AG04449 (cell line): ENCODE measurements at regions not wholly inside any gene's neighbourhood (a gene's known extent, or its start where the extent isn't known, plus 50 kb on each side); places are given as distances from the start of the nearest gene placed in this dataset.

Source experiments
- CTCF ChIA-PET: fragments of 350-600 bp; formaldehyde crosslinking; extraction: SDS; loops from one replicate; lab custom pipeline; 2021; ENCODE audit warnings: antibody characterized with exemption; lab: Yijun Ruan, JAX
- POLR2A ChIA-PET: fragments of 400-600, 350-600 bp; formaldehyde crosslinking; extraction: SDS; loops from one replicate; lab custom pipeline; 2020; ENCODE audit warnings: antibody characterized with exemption, inconsistent platforms; lab: Yijun Ruan, JAX
- DNase-seq: peaks from one replicate; pipeline ENCODE4 v3.0.0-alpha.2; 2010; ENCODE audit warnings: low read depth, low spot score
- H3K4me3 ChIP-seq: 2 replicates; pipeline ENCODE4 v1.5.1; 2011; ENCODE audit warnings: low read depth, mild to moderate bottlenecking, control low read depth, low read length
- TF ChIP-seq, protein P1 (sequence below): IDR thresholded peaks from one replicate; pipeline ENCODE4 v1.5.1; 2011; ENCODE audit warnings: mild to moderate bottlenecking, moderate library complexity, low read length, control low read depth, inconsistent platforms; ENCODE audit not compliant: insufficient read depth; ENCODE audit errors: missing control alignments

DNA sequence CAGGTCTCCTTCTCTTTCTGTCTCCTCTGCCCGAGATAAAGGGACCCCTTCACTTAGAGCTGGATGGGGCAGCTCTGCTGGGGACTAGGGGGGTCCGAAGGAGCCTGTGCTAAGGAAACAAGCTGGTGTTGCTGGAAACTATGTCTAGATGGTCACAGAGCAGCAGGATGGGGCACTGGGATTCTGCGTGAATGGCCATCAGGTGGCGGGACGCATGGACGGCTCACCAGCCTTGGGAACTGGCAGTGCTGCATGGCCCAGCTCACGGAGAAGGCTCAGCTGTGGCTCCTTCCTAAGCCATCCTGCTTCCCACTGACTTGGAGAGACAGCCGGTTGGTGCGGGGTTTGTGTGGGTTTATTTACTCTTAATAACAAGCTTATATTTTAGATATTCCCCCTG is 411.8 kb downstream of the ZNF536 start:
- H3K4me3 ChIP-seq: no peak overlapping the region
- CTCF ChIA-PET: interaction anchor here (1.3 to 2.2 kb wide), 4 partner anchors 8 to 1441 kb away, joined by 4 to 26 read pairs (median 6); no protein-coding TSS in a partner anchor
- DNase-seq: no peak
- TF ChIP-seq, protein P1, sequence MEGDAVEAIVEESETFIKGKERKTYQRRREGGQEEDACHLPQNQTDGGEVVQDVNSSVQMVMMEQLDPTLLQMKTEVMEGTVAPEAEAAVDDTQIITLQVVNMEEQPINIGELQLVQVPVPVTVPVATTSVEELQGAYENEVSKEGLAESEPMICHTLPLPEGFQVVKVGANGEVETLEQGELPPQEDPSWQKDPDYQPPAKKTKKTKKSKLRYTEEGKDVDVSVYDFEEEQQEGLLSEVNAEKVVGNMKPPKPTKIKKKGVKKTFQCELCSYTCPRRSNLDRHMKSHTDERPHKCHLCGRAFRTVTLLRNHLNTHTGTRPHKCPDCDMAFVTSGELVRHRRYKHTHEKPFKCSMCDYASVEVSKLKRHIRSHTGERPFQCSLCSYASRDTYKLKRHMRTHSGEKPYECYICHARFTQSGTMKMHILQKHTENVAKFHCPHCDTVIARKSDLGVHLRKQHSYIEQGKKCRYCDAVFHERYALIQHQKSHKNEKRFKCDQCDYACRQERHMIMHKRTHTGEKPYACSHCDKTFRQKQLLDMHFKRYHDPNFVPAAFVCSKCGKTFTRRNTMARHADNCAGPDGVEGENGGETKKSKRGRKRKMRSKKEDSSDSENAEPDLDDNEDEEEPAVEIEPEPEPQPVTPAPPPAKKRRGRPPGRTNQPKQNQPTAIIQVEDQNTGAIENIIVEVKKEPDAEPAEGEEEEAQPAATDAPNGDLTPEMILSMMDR: no peak
- POLR2A ChIA-PET: no interaction called here

DNA sequence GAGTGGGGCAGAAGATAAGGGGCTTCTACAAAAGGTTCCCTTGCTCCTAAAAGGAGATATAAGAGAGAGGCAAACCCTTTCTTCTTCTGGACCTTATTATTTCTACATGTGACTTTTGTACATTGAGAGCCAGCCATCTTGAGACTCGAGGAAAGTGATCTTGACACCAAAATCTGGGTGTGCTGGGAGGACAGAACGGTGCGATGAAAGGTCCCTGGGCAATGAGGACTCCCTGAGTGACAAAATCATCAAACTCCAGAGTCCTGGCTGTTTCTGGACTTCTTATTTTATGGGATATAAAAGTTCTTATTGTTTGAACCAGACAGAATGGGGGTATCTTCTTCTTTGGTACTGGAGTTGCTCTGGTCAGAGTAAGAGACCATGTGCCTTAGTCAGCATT is 411.0 kb downstream of the ZNF536 start:
- CTCF ChIA-PET: interaction anchor here (1.5 to 2.2 kb wide), 3 partner anchors 766 to 1441 kb away, joined by 4 to 26 read pairs (median 7); no protein-coding TSS in a partner anchor
- POLR2A ChIA-PET: no interaction called here
- H3K4me3 ChIP-seq: no peak overlapping the region
- no peak for DNase-seq
- TF ChIP-seq, protein P1: no peak

DNA sequence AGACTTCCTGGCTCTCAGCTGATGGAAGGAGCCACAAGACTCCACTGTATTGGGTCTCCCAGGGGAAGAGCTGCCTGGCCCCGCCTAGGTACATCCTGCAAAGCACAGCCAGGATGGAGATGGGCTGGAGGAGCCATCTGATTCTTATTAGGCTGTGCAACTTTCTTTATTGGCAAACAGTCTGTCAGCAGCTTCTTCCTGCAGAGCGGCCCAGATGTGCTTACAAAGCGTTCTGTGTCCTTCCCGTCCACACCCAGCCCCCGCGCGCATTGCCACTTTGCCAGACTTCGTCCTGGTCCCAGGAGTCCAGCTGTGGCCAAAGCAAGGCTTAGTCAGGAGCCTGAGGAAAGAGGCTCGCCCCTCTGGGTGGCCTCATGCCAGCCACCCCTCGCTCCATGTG is 409.3 kb downstream of the ZNF536 start:
- ChIA-PET POLR2A (no interaction called here), CTCF (no interaction called here)
- H3K4me3 ChIP-seq: no peak overlapping the region
- TF ChIP-seq, protein P1: no peak
- DNase-seq: no peak

DNA sequence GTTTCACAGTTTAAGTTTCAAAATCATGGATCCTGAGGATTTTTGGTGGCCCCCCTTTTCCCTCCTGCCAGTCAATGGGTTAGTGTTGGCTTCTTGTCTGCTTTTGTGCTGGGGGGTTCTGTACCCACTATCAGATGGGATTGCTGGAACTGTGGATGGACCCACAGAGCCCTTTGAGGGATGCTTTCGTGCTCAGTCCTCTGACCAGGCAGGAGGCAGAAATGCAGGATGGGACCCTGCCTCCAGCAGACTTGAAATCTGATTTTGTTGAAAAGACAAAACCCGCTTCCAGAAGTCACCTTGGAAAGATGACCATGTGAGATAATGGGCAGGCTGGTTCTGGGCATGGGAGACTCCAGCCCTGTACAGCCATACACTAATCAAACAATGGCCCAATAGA is 408.9 kb downstream of the ZNF536 start:
- ChIA-PET CTCF (no interaction called here), POLR2A (no interaction called here)
- H3K4me3 ChIP-seq: no peak overlapping the region
- DNase-seq: no peak
- TF ChIP-seq, protein P1: no peak

DNA sequence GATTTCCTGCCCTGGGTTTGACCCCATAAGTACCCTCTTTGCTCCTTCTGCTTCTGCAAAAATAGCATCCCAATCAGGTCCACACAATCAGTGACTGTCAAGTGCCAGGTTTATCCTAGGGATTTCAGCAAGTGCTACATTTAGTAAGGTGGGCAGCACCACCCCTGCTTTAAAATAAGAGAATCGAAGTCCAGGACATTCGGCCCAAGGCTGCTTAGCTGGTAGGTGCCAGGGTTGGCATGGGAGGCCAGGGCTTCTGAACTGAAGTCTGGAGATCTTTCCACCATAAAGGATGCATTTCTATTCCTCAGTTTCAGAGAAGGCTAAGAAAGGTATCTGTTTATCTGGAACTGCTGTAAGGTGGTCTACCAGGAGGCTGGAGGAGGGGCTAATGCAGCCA is 408.3 kb downstream of the ZNF536 start:
- no peak for DNase-seq
- POLR2A ChIA-PET: no interaction called here
- CTCF ChIA-PET: no interaction called here
- TF ChIP-seq, protein P1: no peak
- H3K4me3 ChIP-seq: no peak overlapping the region

DNA sequence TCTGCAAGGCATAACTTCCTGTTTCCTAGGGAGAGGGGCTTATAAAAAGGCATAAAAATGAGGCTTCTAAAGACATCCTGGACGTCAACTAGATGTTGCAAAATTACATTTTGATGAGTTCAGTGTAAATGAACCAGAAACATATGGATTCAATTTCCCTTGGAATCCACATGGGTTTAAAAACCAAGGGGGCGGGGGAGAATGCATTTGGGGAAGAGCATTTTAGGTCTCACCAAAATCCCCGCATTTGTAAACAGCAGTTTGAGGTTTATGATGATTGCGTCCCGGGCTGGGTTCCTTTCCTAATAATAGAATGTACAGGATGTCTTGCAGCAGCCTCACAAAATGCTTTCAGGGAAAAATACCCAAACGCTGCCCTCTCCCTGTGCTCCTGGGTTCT is 407.8 kb downstream of the ZNF536 start:
- no peak overlapping the region for H3K4me3 ChIP-seq
- DNase-seq: no peak
- ChIA-PET CTCF (interaction anchor here (0.8 kb wide), 1 partner anchor 1445 kb away, joined by 3 read pairs; no protein-coding TSS in a partner anchor), POLR2A (no interaction called here)
- TF ChIP-seq, protein P1: no peak
